Liver (tissue), 8 donors: ENCODE measurements at regions not wholly inside any gene's neighbourhood (a gene's known extent, or its start where the extent isn't known, plus 50 kb on each side); places are given as distances from the start of the nearest gene placed in this dataset.

Experiments used
- DNase-seq: peaks from one replicate; pipeline ENCODE4 v3.0.0-alpha.2; 2017; ENCODE audit warnings: low spot score
- H3K27ac ChIP-seq, 2 donors: one replicate each; pipeline ENCODE4 v1.7.0; 2013; ENCODE audit warnings: inconsistent platforms in 2 of 2, low read length in 2 of 2, control low read depth in 1 of 2, low read depth in 1 of 2, mild to moderate bottlenecking in 1 of 2
- H3K27me3 ChIP-seq, 4 donors: one replicate each; pipeline versions ENCODE4 v1.6.1 to v1.7.0; 2013; ENCODE audit warnings: low read length in 3 of 4, inconsistent platforms in 1 of 4, mild to moderate bottlenecking in 1 of 4, moderate library complexity in 1 of 4; ENCODE audit not compliant: control insufficient read depth in 4 of 4, insufficient read depth in 4 of 4
- H3K36me3 ChIP-seq, 4 donors: one replicate each; pipeline versions ENCODE4 v1.6.1 to v1.7.0; 2013; ENCODE audit warnings: low read length in 3 of 4, mild to moderate bottlenecking in 3 of 4, low read depth in 1 of 4, moderate library complexity in 1 of 4; ENCODE audit not compliant: control insufficient read depth in 4 of 4, insufficient read depth in 3 of 4
- H3K4me1 ChIP-seq, 4 donors: one replicate each; pipeline versions ENCODE4 v1.6.1 to v1.7.0; 2013; ENCODE audit warnings: low read length in 3 of 4, mild to moderate bottlenecking in 3 of 4, moderate library complexity in 1 of 4; ENCODE audit not compliant: control insufficient read depth in 4 of 4, insufficient read depth in 4 of 4
- H3K4me3 ChIP-seq, 3 donors: one replicate each; pipeline versions ENCODE4 v1.6.1 to v1.7.0; 2013; ENCODE audit warnings: low read length in 3 of 3, control low read depth in 1 of 3, low read depth in 1 of 3, mild to moderate bottlenecking in 1 of 3
- H3K9ac ChIP-seq, 2 donors: one replicate each; pipeline ENCODE4 v1.7.0; 2013; ENCODE audit warnings: low read length in 2 of 2, mild to moderate bottlenecking in 2 of 2, moderate library complexity in 2 of 2, control low read depth in 1 of 2, low read depth in 1 of 2
- H3K9me3 ChIP-seq, 4 donors: one replicate each; pipeline versions ENCODE4 v1.6.1 to v1.7.0; 2013; ENCODE audit warnings: low read length in 3 of 4; ENCODE audit not compliant: control insufficient read depth in 4 of 4
- ATF3 ChIP-seq: IDR thresholded peaks from 2 replicates; pipeline ENCODE4 v1.6.1; 2016; ENCODE audit warnings: antibody characterized with exemption
- CTCF ChIP-seq: fragments of 150-350 bp; IDR thresholded peaks from 2 replicates; pipeline ENCODE4 v1.5.1; 2017; ENCODE audit warnings: improper control_type of control experiment, low read depth, low read length; ENCODE audit not compliant: missing input control
- EGR1 ChIP-seq, 2 donors: IDR thresholded peaks; 2 replicates each; pipeline ENCODE4 v1.6.1; 2016 to 2018; ENCODE audit warnings: antibody characterized with exemption in 2 of 2, low read depth in 2 of 2
- FOXA2 ChIP-seq: IDR thresholded peaks from 2 replicates; pipeline ENCODE4 v1.6.1; 2016; ENCODE audit warnings: antibody characterized with exemption
- GABPA ChIP-seq, 2 donors: IDR thresholded peaks in 1 of 2; conservative IDR thresholded peaks in 1 of 2; 2 replicates each; pipeline ENCODE4 v1.6.1; 2016; ENCODE audit warnings: antibody characterized with exemption in 2 of 2, mild to moderate bottlenecking in 1 of 2, moderate library complexity in 1 of 2
- JUND ChIP-seq, 2 donors: IDR thresholded peaks; 2 replicates each; pipeline ENCODE4 v1.6.1; 2016; ENCODE audit warnings: antibody characterized with exemption in 2 of 2
- MAX ChIP-seq: IDR thresholded peaks from 2 replicates; pipeline ENCODE4 v1.6.1; 2016; ENCODE audit warnings: antibody characterized with exemption
- RAD21 ChIP-seq, 2 donors: IDR thresholded peaks; 2 replicates each; pipeline ENCODE4 v1.6.1; 2016; ENCODE audit warnings: antibody characterized with exemption in 2 of 2, mild to moderate bottlenecking in 2 of 2
- REST ChIP-seq: IDR thresholded peaks from 2 replicates; pipeline ENCODE4 v1.6.1; 2016; ENCODE audit warnings: antibody characterized with exemption, mild to moderate bottlenecking
- RXRA ChIP-seq, 2 donors: IDR thresholded peaks; 2 replicates each; pipeline ENCODE4 v1.6.1; 2017 to 2018; ENCODE audit warnings: antibody characterized with exemption in 2 of 2, mild to moderate bottlenecking in 1 of 2
- SP1 ChIP-seq: IDR thresholded peaks from 2 replicates; pipeline ENCODE4 v1.6.1; 2018; ENCODE audit warnings: antibody characterized with exemption, mild to moderate bottlenecking
- TAF1 ChIP-seq: conservative IDR thresholded peaks from 2 replicates; pipeline ENCODE4 v1.6.1; 2016; ENCODE audit warnings: antibody characterized with exemption, mild to moderate bottlenecking
- YY1 ChIP-seq: IDR thresholded peaks from 2 replicates; pipeline ENCODE4 v1.6.1; 2016; ENCODE audit warnings: antibody characterized with exemption, mild to moderate bottlenecking
- ZBTB33 ChIP-seq: IDR thresholded peaks from 2 replicates; pipeline ENCODE4 v1.6.1; 2016; ENCODE audit warnings: antibody characterized with exemption
- WGBS: extraction: QIAGEN DNeasy Blood & Tissue Kit; methylation state at CpG from one replicate; pipeline ENCODE4 v1.1.7; 2013; 5-methylcytosine and 5-hydroxymethylcytosine counted together
- donor health status: healthy.
- donor health status: healthy.
- donor health status: healthy.
- donor health status: healthy.
- donor health status: healthy.

- TF ChIP-seq CTCF (no peak), ATF3 (no peak)
Observed at GRCh38 chr16:62280506-62280905, 244.3 kb upstream of the CDH8 start (continued).

- Histone ChIP-seq H3K27ac (no peak overlapping the region), H3K4me1 (no peaks in the 10 kb centered on the region), H3K36me3 (no peaks in the 10 kb centered on the region), H3K27me3 (peaks cover 0 to 2% (median 0%) of the 10 kb centered on the region in 4 donors), H3K4me3 (no peak overlapping the region), H3K9ac (no peak overlapping the region), H3K9me3 (no peaks in the 10 kb centered on the region)
- 58% methylated on average over 2 of the region's 2 CpGs for WGBS
- TF ChIP-seq JUND (IDR thresholded peaks at IDR 0.05) (no peak), MAX (no peak), ATF3 (no peak)
- DNase-seq: no peak
Observed at GRCh38 chr16:62277942-62278341, 241.7 kb upstream of the CDH8 start.

GRCh38 chr16:62276637-62277036 is 240.4 kb upstream of the CDH8 start:
- Histone ChIP-seq H3K36me3 (no peaks in the 10 kb centered on the region), H3K9ac (no peak overlapping the region), H3K27ac (no peak overlapping the region), H3K4me1 (no peaks in the 10 kb centered on the region), H3K27me3 (peaks cover 0 to 2% (median 0%) of the 10 kb centered on the region in 4 donors), H3K9me3 (no peaks in the 10 kb centered on the region), H3K4me3 (no peak overlapping the region)
- TF ChIP-seq JUND (IDR thresholded peaks at IDR 0.05): no peak
- TF ChIP-seq MAX: no peak
- DNase-seq: no peak
- WGBS: 70% methylated on average over 7 of the region's 7 CpGs

- Histone ChIP-seq H3K4me3 (no peak overlapping the region), H3K4me1 (no peaks in the 10 kb centered on the region), H3K9ac (no peak overlapping the region), H3K9me3 (no peaks in the 10 kb centered on the region), H3K36me3 (no peaks in the 10 kb centered on the region), H3K27me3 (no peaks in the 10 kb centered on the region), H3K27ac (no peak overlapping the region)
- no peak for DNase-seq
- WGBS: 55% methylated on average over 1 of the region's 1 CpG
- TF ChIP-seq EGR1 (IDR thresholded peaks at IDR 0.05; ENCODE audit: low read depth in 2 of 2) (no peak), GABPA (IDR thresholded peaks at IDR 0.05 in 1 of 2, conservative IDR thresholded peaks at IDR 0.05 in 1 of 2) (no peak), JUND (IDR thresholded peaks at IDR 0.05) (no peak), TAF1 (no peak), ZBTB33 (no peak), YY1 (no peak), RXRA (IDR thresholded peaks at IDR 0.05) (no peak), REST (no peak), MAX (no peak), CTCF (no peak), RAD21 (IDR thresholded peaks at IDR 0.05) (no peak), FOXA2 (no peak), SP1 (no peak)
Observed at GRCh38 chr16:62272035-62272434, 235.8 kb upstream of the CDH8 start.
